ENCODE measurements at regions not wholly inside any gene's neighbourhood (a gene's known extent, or its start where the extent isn't known, plus 50 kb on each side); places are given as distances from the start of the nearest gene placed in this dataset.

GRCh38 chr1:228930479-228930957, 195.2 kb downstream of the RHOU start:
- TF ChIP-seq CTCF (CRISPR knock-in tag; IDR thresholded peaks at IDR 0.05), result no peak
- no peak for TF ChIP-seq PRDM10 (CRISPR knock-in tag; IDR thresholded peaks at IDR 0.05; ENCODE audit: low read depth)
- TF ChIP-seq GMEB2 (CRISPR knock-in tag; IDR thresholded peaks at IDR 0.05; ENCODE audit: low read depth), result no peak
- TF ChIP-seq TBP (CRISPR knock-in tag; IDR thresholded peaks at IDR 0.05), result no peak
- TF ChIP-seq ZBTB20 (CRISPR knock-in tag; IDR thresholded peaks at IDR 0.05; ENCODE audit: borderline replicate concordance, low read depth), result no peak
- no peak for TF ChIP-seq GLI4 (CRISPR knock-in tag; IDR thresholded peaks at IDR 0.05; ENCODE audit: borderline replicate concordance)

All from HepG2 (cell line).